Stimulated activated CD8-positive, alpha-beta memory T cell treated with anti-CD3 and anti-CD28 coated beads, Interleukin-15, amount 100 ng/mL, for 24 hours (primary cell): ENCODE measurements at regions not wholly inside any gene's neighbourhood (a gene's known extent, or its start where the extent isn't known, plus 50 kb on each side); places are given as distances from the start of the nearest gene placed in this dataset.
"Not testable (repeated sequence)": the region's sequence is repeated elsewhere in the genome, so short reads cannot be mapped to it uniquely, and the experiment has no call there.

Experiments
- DNase-seq: peaks from one replicate; pipeline ENCODE4 v3.0.0-alpha.2; 2020; ENCODE audit warnings: low read depth

DNA sequence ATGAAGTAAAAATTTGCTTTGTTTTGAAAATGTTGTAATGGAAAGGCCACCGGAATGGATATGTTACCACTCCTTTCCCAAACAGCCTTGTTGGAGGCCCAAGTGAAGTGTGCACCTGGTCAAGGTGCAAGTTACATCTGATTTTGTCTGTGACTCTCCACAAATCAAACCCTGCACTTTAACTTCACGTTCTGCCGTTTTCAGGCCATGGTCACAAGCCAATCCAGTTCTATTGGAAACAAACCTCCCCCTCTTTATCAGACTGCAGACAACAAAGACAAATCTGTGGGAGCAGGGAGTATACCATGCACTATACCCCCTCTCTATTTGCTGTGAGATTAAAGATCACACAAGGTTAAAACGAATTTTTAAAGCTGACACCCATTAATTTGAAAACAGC lies 155.6 kb upstream of the RFC3 start:
- no peak for DNase-seq

GRCh38 chr13:33665626-33666175 lies 152.2 kb upstream of the RFC3 start:
- no peak for DNase-seq

DNA sequence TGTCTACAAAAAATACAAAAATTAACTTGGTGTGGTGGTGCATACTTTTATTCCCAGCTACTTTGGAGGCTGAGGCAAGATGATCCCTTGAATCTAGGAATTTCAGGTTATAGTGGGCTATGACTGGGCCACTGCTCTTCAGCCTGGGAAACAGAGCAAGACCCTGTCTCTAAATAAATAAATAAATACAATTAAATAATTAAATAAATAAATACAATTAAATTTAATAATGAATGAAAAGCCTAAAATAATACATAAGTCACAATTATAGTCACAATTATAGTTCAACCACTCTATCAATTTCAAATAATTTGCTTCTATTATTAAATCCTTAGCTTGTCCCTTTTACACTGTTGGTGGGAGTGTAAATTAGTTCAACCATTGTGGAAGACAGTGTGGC lies 146.4 kb upstream of the RFC3 start:
- DNase-seq: no peak

- DNase-seq: not testable (repeated sequence)
These were observed 145.9 kb upstream of the RFC3 start for GRCh38 chr13:33672022-33672421.

- no peak for DNase-seq
These were observed 141.6 kb upstream of the RFC3 start for GRCh38 chr13:33676045-33676989.

DNA sequence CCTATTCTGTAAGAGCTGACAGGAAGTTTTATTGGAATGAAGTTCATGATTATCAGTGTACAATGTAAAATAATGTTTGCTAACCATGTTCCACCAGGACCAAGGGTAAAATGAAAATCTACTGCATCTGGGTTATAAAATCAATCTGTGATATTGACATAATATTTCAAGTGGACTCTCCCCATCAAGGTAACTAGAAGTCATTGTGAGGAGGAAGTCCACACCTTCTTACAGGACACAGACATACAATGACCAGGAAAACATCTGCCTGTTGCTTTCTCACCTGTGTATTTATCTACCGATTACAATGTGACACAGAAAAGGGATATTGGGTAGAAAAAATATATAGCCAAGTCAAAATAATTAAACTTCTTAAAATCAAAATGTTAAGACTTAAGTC lies 140.7 kb upstream of the RFC3 start:
- no peak for DNase-seq

DNA sequence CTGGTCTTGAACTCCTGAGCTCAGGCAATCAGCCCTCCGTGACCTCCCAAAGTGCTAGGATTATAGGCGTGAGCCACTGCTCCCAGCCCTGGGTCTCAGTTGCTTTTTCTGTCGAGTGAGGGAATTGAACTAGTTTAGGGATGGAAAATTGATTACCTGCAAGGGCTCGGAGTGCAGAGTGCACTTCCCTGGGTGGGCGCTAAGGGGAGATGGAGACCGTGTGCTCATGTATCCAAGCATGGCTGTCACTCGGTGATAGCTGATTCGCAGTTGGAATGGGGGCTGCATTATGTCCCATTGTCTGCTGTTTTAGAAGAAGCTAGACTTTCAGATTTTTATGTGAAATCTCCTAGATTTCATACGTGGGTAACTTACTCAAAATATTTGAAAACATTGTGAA lies 139.9 kb upstream of the RFC3 start:
- no peak for DNase-seq

DNA sequence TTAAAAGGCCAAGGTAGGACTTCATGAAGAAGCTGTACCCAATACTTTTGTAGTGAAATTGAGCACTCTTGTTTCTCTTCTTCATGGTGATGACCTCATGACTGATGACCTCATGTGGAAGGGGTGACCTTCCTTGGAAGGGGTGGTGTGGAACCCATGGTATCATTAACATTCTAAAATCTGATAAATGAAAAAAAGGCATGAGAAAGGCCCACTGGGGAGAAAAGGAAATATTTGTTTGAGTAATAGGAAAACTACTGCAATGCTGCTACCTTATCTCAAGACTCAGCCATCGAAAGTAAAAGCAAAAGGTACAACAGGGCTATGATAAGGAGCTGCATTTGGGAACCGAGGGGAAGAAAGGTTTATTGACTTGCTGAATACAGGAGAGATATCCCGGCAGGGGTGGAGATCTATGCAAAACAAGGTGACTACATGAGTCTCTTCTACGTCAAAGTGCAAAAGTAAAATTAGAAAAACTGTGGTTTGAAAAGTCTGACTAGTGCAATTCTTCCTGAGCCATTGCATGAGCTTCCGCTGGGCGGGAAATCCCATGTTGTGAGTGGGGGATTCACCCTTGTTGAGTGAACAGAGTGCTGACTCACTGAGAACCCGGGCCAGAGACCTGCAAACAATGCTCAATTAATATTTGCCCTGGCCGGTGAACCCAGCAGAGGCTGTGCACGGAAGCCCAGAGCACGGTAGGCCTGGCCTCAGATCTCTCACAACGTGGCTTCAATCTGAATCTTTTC lies 138.9 kb upstream of the RFC3 start:
- peak; percentile 11 for DNase-seq

DNA sequence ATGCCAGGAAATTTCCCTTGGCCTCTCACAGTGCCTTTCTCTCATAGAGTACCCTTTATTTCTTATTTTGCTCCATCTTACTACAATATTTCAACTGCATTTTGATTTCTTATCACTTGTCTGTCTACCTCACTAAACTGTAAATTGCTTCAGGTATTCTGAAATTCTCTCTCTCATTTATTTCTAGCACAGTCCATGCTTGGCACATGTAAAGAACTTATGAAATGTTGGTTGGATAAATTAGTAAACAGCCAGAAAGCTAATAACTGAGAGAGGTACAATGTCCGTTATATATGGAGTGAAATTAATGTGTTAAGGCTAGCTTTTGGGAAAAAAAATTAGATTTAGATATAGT lies 138.3 kb upstream of the RFC3 start:
- DNase-seq: no peak

DNA sequence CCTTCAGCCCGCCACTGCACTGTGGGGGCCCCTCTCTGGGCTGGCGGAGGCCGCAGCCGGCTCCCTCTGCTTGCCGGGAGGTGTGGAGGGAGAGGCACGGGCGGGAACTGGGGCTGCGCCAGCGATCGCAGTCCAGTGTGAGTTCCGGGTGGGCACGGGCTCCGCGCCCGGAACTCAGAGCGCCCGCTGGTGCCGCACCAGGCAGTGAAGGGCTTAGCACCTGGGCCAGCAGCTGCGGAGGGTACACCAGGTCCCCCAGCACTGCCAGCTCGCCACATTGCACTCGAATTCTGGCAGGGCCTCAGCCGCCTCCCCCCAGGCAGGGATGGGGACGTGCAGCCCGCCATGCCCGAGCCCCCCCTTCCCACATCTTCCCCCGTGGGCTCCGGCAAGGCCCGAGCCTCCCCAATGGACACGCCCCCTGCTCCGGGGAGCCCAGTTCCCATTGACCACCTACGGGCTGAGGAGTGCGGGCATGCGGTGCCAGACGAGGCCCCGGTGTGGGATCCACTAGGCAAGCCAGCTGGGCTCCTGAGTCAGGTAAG lies 135.9 kb upstream of the RFC3 start:
- DNase-seq: no peak

- not testable (repeated sequence) for DNase-seq
These were observed 135.3 kb upstream of the RFC3 start for GRCh38 chr13:33682646-33683045.

- no peak for DNase-seq
These were observed 134.6 kb upstream of the RFC3 start for GRCh38 chr13:33683376-33683775.

- DNase-seq: no peak
These were observed 133.1 kb upstream of the RFC3 start for GRCh38 chr13:33684874-33685273.

GRCh38 chr13:33686772-33687480 lies 131.0 kb upstream of the RFC3 start:
- no peak for DNase-seq

DNA sequence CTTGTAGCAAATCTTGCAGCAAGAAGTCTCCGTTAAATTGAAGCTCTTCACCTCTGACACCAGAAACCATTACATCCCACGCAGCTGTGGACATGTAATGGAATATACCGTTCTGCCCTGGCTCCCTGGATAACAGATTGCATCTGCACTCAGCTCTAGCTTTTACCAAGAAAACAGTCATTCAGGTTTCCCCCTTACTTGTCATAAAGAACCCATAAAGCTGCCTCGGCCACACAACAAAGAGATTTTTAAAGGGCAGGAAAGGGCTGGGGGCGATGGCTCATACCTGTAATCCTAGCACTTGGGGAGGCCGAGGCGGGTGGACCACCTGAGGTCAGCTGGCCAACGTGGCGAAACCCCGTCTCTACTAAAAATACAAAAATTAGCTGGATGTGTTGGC lies 127.6 kb upstream of the RFC3 start:
- no peak for DNase-seq

DNA sequence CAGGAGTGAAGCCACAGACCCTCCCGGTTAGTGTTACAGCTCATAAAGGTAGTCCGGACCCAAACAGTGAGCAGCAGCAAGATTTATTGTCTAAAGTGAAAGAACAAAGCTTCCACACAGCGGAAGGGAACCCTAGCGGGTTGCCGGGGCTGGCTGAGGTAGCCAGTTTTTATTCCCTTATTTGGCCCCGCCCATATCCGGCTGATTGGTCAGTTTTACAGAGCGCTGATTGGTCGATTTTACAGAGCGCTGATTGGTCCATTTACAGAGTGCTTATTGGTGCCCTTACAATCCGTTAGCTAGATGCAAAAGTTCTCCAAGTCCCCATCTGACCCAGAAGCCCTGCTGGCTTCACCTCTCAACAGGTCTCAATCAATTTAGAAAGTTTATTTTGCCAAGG lies 126.0 kb upstream of the RFC3 start:
- DNase-seq: no peak

DNA sequence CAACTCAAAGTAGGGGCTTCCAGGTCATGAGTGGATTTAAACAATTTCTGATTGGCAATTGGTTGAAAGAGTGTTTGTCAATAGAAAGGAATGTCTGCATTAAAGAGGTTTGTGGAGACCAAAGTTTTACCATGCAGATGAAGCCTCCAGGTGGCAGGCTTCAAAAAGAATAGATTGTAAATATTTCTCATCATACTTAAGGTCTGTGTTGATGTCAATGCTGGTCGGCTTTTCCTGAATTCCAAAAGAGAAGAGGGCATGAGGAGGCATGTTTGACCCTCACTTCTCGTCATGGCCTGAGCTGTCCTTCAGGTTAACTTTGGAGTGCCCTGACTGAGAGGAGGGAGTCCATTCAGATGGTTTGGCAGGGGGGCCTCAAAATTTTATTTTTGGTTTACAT lies 125.4 kb upstream of the RFC3 start:
- DNase-seq: no peak

GRCh38 chr13:33694546-33694945 lies 123.4 kb upstream of the RFC3 start:
- DNase-seq: no peak

DNA sequence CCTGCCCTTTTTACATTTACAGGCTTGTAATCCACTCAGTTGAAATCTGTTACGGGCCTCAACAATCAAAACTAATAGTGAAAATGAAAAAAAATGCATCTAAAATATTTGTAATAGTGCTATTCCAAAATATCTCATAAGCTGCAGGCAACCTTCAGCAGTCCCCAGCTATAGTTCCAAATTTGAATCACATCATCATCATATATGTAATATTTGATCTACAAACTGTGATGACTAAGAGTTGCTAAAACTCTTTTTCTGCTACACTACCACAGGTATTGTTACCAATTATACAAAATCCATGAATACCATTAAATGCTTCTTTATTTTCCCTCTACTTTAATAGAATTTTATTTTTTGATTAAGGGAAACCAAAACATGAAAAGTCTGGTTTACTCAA lies 121.4 kb upstream of the RFC3 start:
- no peak for DNase-seq

GRCh38 chr13:33697926-33698325 lies 120.0 kb upstream of the RFC3 start:
- no peak for DNase-seq

GRCh38 chr13:33707449-33707848 lies 110.5 kb upstream of the RFC3 start:
- no peak for DNase-seq

- no peak for DNase-seq
These were observed 107.0 kb upstream of the RFC3 start for GRCh38 chr13:33710924-33711323.
